ENCODE measurements at regions not wholly inside any gene's neighbourhood (a gene's known extent, or its start where the extent isn't known, plus 50 kb on each side); places are given as distances from the start of the nearest gene placed in this dataset.

GRCh38 chr12:16130343-16130742 is 147.1 kb downstream of the SLC15A5 start:
- Histone ChIP-seq H3K4me1 (ENCODE audit: control insufficient read depth in 1 of 2, insufficient read depth in 2 of 2, low read length in 2 of 2) (no peaks in the 10 kb centered on the region), H3K27me3 (ENCODE audit: control insufficient read depth in 2 of 2, insufficient read depth in 2 of 2, low read length in 2 of 2) (no peaks in the 10 kb centered on the region), H3K27ac (ENCODE audit: low read depth in 1 of 2, low read length in 2 of 2) (no peak overlapping the region), H3K4me2 (replicated peaks; ENCODE audit: extremely low read depth, low read length, poor library complexity, severe bottlenecking) (no peak overlapping the region), H2AFZ (ENCODE audit: insufficient read depth, low read depth, low read length, poor library complexity, severe bottlenecking) (no peak overlapping the region), H3K4me3 (replicated peaks in 1 of 3; ENCODE audit: low read depth in 2 of 3, low read length in 3 of 3) (no peak overlapping the region), H3K36me3 (replicated peaks in 1 of 2; ENCODE audit: control insufficient read depth in 1 of 2, insufficient read depth in 2 of 2, low read length in 2 of 2) (no peaks in the 10 kb centered on the region), H4K20me1 (ENCODE audit: insufficient read depth, low read length) (no peaks in the 10 kb centered on the region), H3K9me3 (replicated peaks in 1 of 2; ENCODE audit: control insufficient read depth in 1 of 2, insufficient read depth in 1 of 2, low read length in 2 of 2) (peaks cover 5 to 34% of the 10 kb centered on the region in 2 donors), H3K79me2 (ENCODE audit: insufficient read depth, low read length) (no peaks in the 10 kb centered on the region), H3K9ac (ENCODE audit: insufficient read depth, low read length, poor library complexity, severe bottlenecking) (no peak overlapping the region)
- Mint-ChIP-seq H3K27me3 (ENCODE audit: low read depth in 3 of 3) (peaks cover 0 to 2% (median 0%) of the 10 kb centered on the region in 3 donors), H3K27ac (no peak overlapping the region), H3K4me3 (no peak overlapping the region), H3K9me3 (peaks cover 14 to 43% (median 30%) of the 10 kb centered on the region in 7 donors), H3K4me1 (no peaks in the 10 kb centered on the region), H3K36me3 (no peaks in the 10 kb centered on the region)
- no peak for DNase-seq
- intact Hi-C loops (cut with micrococcal nuclease) = no loop called here
- no peak for TF ChIP-seq CTCF (IDR thresholded peaks at IDR 0.05)
- WGBS (ENCODE audit: insufficient coverage) = no CpG with 5 or more reads among the region's 1 CpG

GRCh38 chr12:16121953-16122352 is 155.5 kb downstream of the SLC15A5 start:
- Histone ChIP-seq H3K36me3 (replicated peaks in 1 of 2; ENCODE audit: control insufficient read depth in 1 of 2, insufficient read depth in 2 of 2, low read length in 2 of 2) (no peaks in the 10 kb centered on the region), H2AFZ (ENCODE audit: insufficient read depth, low read depth, low read length, poor library complexity, severe bottlenecking) (no peak overlapping the region), H3K27ac (ENCODE audit: low read depth in 1 of 2, low read length in 2 of 2) (no peak overlapping the region), H3K9me3 (replicated peaks in 1 of 2; ENCODE audit: control insufficient read depth in 1 of 2, insufficient read depth in 1 of 2, low read length in 2 of 2) (no peaks in the 10 kb centered on the region), H3K79me2 (ENCODE audit: insufficient read depth, low read length) (no peaks in the 10 kb centered on the region), H3K27me3 (ENCODE audit: control insufficient read depth in 2 of 2, insufficient read depth in 2 of 2, low read length in 2 of 2) (no peaks in the 10 kb centered on the region), H3K4me1 (ENCODE audit: control insufficient read depth in 1 of 2, insufficient read depth in 2 of 2, low read length in 2 of 2) (no peaks in the 10 kb centered on the region), H3K4me2 (replicated peaks; ENCODE audit: extremely low read depth, low read length, poor library complexity, severe bottlenecking) (no peak overlapping the region), H3K9ac (ENCODE audit: insufficient read depth, low read length, poor library complexity, severe bottlenecking) (no peak overlapping the region), H4K20me1 (ENCODE audit: insufficient read depth, low read length) (no peaks in the 10 kb centered on the region), H3K4me3 (replicated peaks in 1 of 3; ENCODE audit: low read depth in 2 of 3, low read length in 3 of 3) (no peak overlapping the region)
- intact Hi-C loops (cut with micrococcal nuclease) = no loop called here
- Mint-ChIP-seq H3K27me3 (ENCODE audit: low read depth in 3 of 3) (peaks cover 0 to 5% (median 2%) of the 10 kb centered on the region in 3 donors), H3K27ac (no peak overlapping the region), H3K4me3 (no peak overlapping the region), H3K9me3 (peaks cover 0 to 8% (median 3%) of the 10 kb centered on the region in 7 donors), H3K36me3 (no peaks in the 10 kb centered on the region), H3K4me1 (no peaks in the 10 kb centered on the region)
- no peak for DNase-seq
- no CpG with 5 or more reads among the region's 5 CpGs for WGBS (ENCODE audit: insufficient coverage)
- TF ChIP-seq CTCF (IDR thresholded peaks at IDR 0.05) = no peak

All from CD14-positive monocyte (primary cell).